ENCODE measurements at regions not wholly inside any gene's neighbourhood (a gene's known extent, or its start where the extent isn't known, plus 50 kb on each side); places are given as distances from the start of the nearest gene placed in this dataset.
"Not testable (repeated sequence)": the region's sequence is repeated elsewhere in the genome, so short reads cannot be mapped to it uniquely, and the experiment has no call there.

DNA sequence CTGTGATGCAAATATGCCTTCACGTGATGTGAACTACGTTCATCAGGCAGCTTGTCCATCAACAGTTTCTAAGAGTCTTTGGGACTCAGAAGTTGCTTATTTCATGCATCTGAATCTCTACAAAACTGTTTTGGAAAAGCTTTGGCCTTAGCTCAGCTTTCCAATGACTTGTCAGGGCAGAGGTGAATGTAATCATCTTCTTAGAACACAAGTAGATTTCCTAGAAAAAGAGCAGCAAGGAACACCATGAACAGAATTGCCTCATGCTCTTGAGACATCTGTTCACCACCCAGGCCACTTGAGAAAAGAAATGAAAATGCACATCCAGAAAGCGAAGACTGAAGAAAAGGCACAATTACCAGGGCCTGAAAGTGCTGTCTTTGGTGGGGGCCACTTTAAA lies 105.8 kb upstream of the PDHA1 start:
- DNase-seq (ENCODE audit: low read depth), result peak; percentile 6

DNA sequence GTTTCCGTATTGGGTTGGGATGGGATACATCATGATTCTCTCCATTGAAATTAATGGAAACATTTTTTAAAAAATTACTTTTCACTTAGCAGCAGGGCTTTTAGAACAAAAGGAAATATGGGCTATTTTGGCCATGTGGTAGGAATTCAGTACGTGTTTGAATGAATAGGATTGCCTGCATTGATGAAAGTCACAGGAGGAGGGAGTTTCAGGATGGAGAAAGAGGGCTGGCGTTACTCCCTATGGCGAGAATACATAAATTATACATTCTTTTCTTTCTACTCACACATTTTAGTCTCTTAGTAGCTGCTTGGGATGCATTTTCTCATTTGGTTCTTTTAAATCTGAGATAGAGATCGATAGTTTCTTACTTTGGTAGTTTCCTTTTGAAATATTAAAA lies 100.3 kb upstream of the PDHA1 start:
- no peak for DNase-seq (ENCODE audit: low read depth)

DNA sequence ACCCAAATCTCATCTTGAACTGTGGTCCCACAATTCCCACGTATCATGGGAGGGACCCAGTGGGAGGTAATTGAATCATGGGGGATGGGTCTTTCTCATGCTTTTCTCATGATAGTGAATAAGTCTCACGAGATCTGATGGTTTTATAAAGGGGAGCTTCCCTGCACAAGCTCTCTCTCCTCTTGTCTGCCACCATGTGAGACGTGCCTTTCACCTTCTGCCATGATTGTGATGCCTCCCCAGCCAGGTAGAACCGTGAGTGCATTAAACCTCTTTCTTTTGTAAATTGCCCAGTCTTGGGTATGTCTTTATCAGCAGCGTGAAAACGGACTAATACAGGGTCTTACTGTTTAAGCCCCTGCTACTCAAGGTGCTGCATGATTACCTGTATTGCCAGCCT lies 98.8 kb upstream of the PDHA1 start:
- not testable (repeated sequence) for DNase-seq (ENCODE audit: low read depth)

DNA sequence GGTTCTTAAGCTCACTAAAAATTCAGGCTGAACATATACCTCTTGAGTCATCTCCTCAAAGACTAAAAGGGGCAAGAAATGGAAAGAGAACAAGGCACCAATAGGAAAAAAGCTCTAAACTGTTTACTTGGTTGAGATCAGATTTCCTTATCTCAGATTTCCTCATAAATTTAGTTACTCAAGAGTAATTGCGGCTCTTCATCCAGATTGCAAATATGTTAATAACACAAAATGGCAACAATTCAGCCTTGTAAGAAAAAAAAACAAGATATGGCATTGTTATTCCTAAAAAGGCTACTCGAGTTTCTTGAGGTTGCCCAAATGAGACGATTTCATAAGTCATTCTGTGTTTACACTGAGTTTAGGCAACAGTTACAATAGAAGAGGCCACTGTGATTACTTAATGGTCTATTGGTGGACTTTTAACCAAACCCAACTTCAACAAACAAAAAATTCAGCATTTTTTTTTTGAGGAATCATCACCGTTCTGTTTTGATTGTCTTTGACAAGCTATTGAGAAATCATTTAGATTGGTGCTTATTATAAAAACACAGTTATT lies 97.9 kb upstream of the PDHA1 start:
- DNase-seq (ENCODE audit: low read depth), result peak; percentile 69

DNA sequence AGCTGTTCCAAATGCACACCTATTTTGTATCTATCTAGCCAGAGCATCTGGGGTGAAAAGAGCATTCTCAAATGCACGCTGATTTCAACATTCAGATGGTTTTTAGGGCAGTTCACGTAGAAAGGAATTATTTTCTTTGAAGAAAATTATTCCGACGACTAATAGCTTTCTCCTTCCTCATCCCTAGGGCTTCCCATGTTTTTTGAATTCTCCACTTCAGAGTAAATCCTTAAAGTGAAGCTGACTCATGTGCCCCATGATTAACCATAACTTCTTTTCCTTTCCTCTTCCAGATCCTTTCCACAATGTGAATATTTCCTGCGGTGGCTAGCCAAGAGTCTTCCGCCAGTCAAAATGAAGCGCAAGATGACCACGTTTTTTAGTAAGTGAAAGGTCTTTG lies 86.7 kb upstream of the PDHA1 start:
- DNase-seq (ENCODE audit: low read depth), result no peak

DNA sequence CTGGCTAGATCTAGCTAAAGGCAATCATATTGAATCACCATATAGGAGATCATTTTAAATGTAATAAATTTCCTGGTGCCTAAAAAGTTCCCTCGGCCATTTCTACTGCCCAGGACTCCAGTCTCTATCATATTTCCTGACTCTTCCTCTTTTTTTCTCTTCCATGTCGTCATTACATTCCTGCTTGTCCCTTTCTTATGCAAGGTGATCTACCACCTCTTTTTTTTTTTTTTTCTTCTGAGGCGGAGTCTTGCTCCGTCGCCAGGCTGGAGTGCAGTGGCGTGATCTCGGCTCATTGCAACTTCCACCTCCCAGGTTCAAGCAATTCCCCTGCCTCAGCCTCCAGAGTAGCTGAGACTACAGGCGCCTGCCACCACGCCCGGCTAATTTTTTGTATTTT lies 82.7 kb upstream of the PDHA1 start:
- not testable (repeated sequence) for DNase-seq (ENCODE audit: low read depth)

DNA sequence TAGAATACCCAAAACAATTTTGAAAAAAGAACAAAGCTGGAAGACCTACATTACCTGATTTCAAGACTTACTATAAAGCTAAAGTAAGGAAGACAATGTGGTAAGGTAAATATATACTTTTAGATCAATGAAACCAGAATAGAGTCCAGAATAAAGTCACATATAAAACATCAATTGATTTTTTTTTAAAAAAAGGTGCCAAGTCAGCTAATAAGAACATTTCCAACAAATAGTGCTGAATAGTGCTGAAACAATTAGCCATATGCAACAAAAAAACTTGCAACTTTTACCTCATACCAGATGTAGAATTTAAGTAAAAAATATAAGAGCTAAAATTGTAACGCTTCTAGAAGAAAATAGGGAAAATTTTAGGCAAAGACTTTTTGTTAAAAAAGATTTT lies 73.0 kb upstream of the PDHA1 start:
- no peak for DNase-seq (ENCODE audit: low read depth)

DNA sequence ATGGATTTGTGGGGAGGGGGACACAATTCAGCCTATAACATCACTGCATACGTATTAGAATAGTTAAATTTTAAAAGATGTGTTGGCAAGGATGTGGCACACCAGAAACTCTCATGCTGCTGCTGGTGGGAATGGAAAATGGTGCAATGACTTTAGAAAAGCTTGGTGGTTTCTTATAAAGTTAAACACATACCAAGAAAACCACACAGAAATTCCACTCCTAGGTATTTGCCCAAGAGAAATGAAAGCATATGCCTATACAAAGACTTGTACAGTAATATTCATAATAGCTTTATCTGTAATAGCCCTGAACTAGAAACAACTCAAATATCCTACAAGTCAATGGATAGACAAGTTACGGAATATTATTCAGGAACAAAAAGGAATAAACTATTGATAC lies 71.3 kb upstream of the PDHA1 start:
- peak; percentile 6 for DNase-seq (ENCODE audit: low read depth)

DNA sequence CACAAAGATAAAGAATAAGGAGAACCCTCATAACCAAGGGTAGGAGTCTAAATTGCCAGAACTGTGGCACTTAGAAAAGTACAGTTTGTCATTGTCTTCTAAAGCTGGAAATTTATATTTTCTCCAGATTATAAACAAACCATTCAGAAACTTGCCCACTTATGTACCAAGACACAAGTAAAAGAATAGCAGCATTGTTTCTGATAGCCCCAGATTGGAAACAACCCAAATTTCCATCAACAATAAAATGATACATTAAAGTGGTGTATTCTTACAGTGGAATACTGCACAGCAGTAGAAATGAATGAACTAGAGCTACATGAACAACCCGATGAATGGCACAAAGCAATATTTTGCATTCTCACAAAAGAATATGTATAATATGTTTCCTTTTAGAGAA lies 63.1 kb upstream of the PDHA1 start:
- no peak for DNase-seq (ENCODE audit: low read depth)

DNA sequence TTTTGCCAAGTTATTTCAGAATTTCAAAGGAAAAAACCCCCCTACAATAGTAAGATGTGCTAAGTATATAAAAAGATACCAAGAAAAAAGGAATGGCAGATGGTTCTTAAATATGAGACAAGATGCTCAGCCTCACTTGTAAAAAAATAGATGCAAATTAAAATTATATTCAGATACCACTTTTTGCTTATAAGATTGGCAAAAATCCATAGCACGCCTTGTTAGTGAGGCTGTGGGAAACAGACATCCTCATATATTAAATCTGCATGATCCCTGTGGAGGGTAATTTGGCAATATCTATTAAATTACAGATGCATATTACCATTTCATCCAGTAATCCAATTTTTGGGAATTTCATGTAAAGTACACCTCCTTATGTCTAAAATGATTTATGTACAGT lies 62.5 kb upstream of the PDHA1 start:
- no peak for DNase-seq (ENCODE audit: low read depth)

DNA sequence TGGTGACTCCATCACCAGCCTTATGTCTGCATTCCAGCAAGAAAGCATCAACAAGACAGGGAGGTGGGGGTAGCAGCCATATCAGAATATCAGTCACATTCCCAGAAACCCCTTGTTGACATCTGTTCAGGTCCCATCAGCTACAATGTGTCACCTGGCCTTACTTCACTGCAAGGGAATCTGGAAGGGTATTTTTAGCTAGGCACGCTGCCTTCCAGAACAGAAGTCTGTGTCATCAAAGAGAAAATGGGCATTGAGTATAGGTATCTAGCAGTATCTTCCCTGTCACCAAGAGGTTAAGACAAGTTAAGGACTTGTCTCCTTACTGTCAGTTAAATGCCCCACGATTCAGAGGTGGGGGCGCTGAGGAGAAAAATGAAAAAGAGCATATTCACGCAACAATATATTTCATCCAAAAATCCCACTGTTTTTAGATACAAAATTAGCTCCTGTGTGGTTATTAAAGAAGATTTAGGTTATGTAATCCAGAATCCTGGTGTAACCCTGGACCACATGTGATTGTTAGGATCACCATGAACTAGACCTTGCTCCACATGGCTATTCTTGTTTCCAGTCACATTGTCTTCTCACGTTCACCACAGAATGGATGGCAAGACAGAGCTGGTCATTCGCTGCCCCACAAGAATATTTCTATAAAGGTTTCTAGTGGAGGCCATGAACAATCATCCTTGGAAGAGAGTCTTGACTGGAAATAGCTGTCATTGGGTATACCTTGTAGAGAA lies 60.0 kb upstream of the PDHA1 start:
- no peak for DNase-seq (ENCODE audit: low read depth)

DNA sequence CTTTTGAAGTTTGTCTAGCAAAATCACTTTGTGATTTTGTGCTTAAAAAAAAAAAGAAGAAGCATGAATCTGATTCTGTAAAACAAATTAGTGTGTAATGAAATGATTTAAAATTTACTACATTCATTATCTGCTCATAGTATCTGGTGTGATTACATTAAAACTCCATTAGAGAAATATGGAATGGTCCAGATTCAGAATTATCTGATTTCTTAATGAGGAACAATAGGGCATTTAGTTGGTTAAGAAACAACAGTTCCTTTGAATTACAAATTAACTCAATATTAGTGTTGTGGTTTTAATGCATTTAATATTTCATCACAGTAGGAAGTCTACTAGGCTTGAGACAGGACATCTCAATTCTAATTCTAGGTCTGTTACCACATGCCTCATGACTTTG lies 57.9 kb upstream of the PDHA1 start:
- no peak for DNase-seq (ENCODE audit: low read depth)

DNA sequence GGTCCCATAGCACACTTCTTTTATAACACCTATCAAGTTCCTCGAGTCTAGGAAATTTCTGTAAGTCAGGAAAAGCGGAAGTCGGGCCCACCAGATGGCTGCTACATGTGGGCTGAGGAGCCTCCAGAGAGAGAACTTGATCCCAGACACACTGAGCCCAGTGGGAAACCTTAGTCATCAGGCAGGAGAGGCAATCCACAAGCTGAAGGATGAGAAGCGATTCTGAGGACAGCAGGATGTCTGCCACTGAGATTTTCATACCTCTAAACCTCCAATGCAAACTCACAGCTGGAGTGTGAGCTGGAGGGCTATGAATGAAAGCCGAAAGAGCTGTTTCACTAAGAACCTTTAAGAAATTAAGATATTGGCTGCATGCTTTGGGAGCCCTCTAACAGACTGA lies 52.6 kb upstream of the PDHA1 start:
- no peak for DNase-seq (ENCODE audit: low read depth)

DNA sequence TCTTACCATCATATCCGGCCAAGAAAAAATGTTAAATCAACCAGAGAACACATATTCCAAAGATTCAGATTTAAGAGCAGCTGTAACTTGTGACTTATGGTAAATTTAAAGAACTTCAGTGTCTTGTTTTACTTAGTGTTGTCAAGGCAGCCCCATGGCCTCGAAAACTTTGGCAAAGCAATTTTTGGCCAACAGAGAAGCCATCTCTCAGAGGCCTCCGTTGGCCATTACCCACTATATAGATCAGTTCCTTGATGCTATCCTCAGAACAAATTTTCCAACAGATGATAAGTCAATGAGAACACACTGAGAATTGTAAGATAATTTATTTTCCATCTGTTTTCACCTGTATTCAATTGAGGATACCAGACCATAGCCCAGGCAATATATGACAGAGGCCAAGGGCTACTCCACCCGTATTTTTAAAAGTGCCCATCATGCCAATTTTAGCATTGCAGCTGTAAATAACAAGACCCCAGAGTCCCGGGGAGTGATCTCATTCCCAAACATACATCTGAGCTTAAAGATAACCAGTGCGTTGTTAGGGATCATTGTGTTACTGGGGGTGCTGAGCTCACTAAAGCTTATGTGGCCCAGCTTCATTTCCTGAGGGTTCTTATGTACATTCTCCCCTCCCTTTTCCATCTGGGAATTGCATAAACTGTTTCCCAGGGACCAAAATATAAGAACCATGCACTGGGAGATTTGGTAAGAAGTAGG lies 50.0 kb upstream of the PDHA1 start:
- no peak for DNase-seq (ENCODE audit: low read depth)

Measured in fibroblast of gingiva (primary cell).